Ovary (tissue), 3 donors: ENCODE measurements at regions not wholly inside any gene's neighbourhood (a gene's known extent, or its start where the extent isn't known, plus 50 kb on each side); places are given as distances from the start of the nearest gene placed in this dataset.

ENCODE experiments used
- EP300 ChIP-seq: sonication (generic); formaldehyde crosslinking; IDR thresholded peaks from one replicate; pipeline ENCODE4 v1.6.1; 2017; ENCODE audit warnings: antibody characterized with exemption
- POLR2A ChIP-seq: fragments of 450-650 bp; IDR thresholded peaks from one replicate; pipeline ENCODE4 v1.6.1; 2017; ENCODE audit warnings: antibody characterized with exemption, mild to moderate bottlenecking, moderate library complexity
- TF ChIP-seq, protein P1 (sequence below), 3 donors: fragments of 450-650 bp in 2 of 3; fragments of 200-600 bp in 1 of 3; IDR thresholded peaks; one replicate each; pipeline versions ENCODE4 v1.5.1 to v1.8.0; 2016 to 2022; ENCODE audit warnings: antibody characterized with exemption in 3 of 3, mild to moderate bottlenecking in 1 of 3
- donor health status: DM: no; HTN: no; CAD: no.

DNA sequence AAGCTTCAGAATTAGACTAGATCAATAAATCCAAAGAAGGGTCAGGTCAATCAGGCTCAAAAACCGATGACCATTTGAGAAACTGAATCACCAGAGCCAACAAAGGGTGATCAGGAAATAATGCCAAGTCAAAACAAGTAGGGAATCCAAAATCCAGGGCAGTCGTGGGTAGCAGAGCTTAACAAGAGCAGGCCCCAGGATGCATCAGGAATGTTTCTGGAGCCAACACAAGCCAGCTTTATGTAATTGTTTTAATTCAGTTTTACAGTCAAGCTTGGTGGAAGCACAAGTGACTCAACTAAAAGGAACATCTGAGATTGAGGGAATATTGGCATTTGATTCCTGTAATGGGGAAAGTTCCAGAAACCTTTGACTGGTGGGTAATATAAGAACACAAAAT is 237.9 kb upstream of the EDA2R start:
- TF ChIP-seq, protein P1, sequence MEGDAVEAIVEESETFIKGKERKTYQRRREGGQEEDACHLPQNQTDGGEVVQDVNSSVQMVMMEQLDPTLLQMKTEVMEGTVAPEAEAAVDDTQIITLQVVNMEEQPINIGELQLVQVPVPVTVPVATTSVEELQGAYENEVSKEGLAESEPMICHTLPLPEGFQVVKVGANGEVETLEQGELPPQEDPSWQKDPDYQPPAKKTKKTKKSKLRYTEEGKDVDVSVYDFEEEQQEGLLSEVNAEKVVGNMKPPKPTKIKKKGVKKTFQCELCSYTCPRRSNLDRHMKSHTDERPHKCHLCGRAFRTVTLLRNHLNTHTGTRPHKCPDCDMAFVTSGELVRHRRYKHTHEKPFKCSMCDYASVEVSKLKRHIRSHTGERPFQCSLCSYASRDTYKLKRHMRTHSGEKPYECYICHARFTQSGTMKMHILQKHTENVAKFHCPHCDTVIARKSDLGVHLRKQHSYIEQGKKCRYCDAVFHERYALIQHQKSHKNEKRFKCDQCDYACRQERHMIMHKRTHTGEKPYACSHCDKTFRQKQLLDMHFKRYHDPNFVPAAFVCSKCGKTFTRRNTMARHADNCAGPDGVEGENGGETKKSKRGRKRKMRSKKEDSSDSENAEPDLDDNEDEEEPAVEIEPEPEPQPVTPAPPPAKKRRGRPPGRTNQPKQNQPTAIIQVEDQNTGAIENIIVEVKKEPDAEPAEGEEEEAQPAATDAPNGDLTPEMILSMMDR (IDR thresholded peaks at IDR 0.05), result no peak
- no peak for TF ChIP-seq EP300
- TF ChIP-seq POLR2A, result no peak
